ENCODE measurements at regions not wholly inside any gene's neighbourhood (a gene's known extent, or its start where the extent isn't known, plus 50 kb on each side); places are given as distances from the start of the nearest gene placed in this dataset.

GRCh38 chr1:209505044-209505443 lies 78.5 kb upstream of the CAMK1G start:
- no peaks in the 10 kb centered on the region for H3K36me3 Mint-ChIP-seq (ENCODE audit: low read depth)
- no peak overlapping the region for H3K27ac ChIP-seq (ENCODE audit: low read depth, low read length)
- DNase-seq, result no peak
- H3K4me1 ChIP-seq (ENCODE audit: control insufficient read depth, insufficient read depth, low read length), result no peaks in the 10 kb centered on the region
- H3K9me3 Mint-ChIP-seq, result peaks cover 11% of the 10 kb centered on the region
- no peak overlapping the region for H3K4me3 Mint-ChIP-seq
- peaks cover 16% of the 10 kb centered on the region for H3K9me3 ChIP-seq (ENCODE audit: control insufficient read depth, low read length)
- no peak for TF ChIP-seq CTCF (conservative IDR thresholded peaks at IDR 0.05)
- H3K27me3 Mint-ChIP-seq (ENCODE audit: insufficient read depth), result peaks cover 5% of the 10 kb centered on the region
- no peaks in the 10 kb centered on the region for H3K36me3 ChIP-seq (ENCODE audit: control insufficient read depth, insufficient read depth, low read length)
- H3K4me1 Mint-ChIP-seq, result peaks cover 16% of the 10 kb centered on the region
- H3K27me3 ChIP-seq (ENCODE audit: control insufficient read depth, insufficient read depth, low read length, poor library complexity, severe bottlenecking), result no peaks in the 10 kb centered on the region
- no peak overlapping the region for H3K9ac ChIP-seq (ENCODE audit: extremely low read depth, low read length, poor library complexity, severe bottlenecking)
- no peak overlapping the region for H3K27ac Mint-ChIP-seq
- no peak overlapping the region for H3K4me3 ChIP-seq (ENCODE audit: low read length)
- WGBS, 2 experiments (ENCODE audit: insufficient coverage in 1 of 2, insufficient read length in 1 of 2), result 83% methylated on average over 1 of the region's 1 CpG; no CpG with 5 or more reads in 1 of the 2 experiments

- no peak overlapping the region for H3K4me3 ChIP-seq (ENCODE audit: low read length)
- H3K27me3 Mint-ChIP-seq (ENCODE audit: insufficient read depth), result peaks cover 3% of the 10 kb centered on the region
- H3K4me1 ChIP-seq (ENCODE audit: control insufficient read depth, insufficient read depth, low read length), result no peaks in the 10 kb centered on the region
- TF ChIP-seq CTCF (conservative IDR thresholded peaks at IDR 0.05), result no peak
- WGBS, 2 experiments (ENCODE audit: insufficient coverage in 1 of 2, insufficient read length in 1 of 2), result 84 to 93% methylated on average over 2 to 3 of the region's 3 CpGs
- no peak overlapping the region for H3K9ac ChIP-seq (ENCODE audit: extremely low read depth, low read length, poor library complexity, severe bottlenecking)
- no peak for DNase-seq
- no peak overlapping the region for H3K27ac Mint-ChIP-seq
- H3K36me3 ChIP-seq (ENCODE audit: control insufficient read depth, insufficient read depth, low read length), result no peaks in the 10 kb centered on the region
- peaks cover 6% of the 10 kb centered on the region for H3K9me3 ChIP-seq (ENCODE audit: control insufficient read depth, low read length)
- no peaks in the 10 kb centered on the region for H3K27me3 ChIP-seq (ENCODE audit: control insufficient read depth, insufficient read depth, low read length, poor library complexity, severe bottlenecking)
- peaks cover 26% of the 10 kb centered on the region for H3K4me1 Mint-ChIP-seq
- H3K9me3 Mint-ChIP-seq, result peaks cover 2% of the 10 kb centered on the region
- no peak overlapping the region for H3K27ac ChIP-seq (ENCODE audit: low read depth, low read length)
- H3K36me3 Mint-ChIP-seq (ENCODE audit: low read depth), result no peaks in the 10 kb centered on the region
- no peak overlapping the region for H3K4me3 Mint-ChIP-seq
Measured at GRCh38 chr1:209506101-209506500, 77.4 kb upstream of the CAMK1G start.

GRCh38 chr1:209509039-209509438 lies 74.5 kb upstream of the CAMK1G start:
- Histone ChIP-seq H3K27me3 (ENCODE audit: control insufficient read depth, insufficient read depth, low read length, poor library complexity, severe bottlenecking) (no peaks in the 10 kb centered on the region), H3K9ac (ENCODE audit: extremely low read depth, low read length, poor library complexity, severe bottlenecking) (no peak overlapping the region), H3K4me1 (ENCODE audit: control insufficient read depth, insufficient read depth, low read length) (no peaks in the 10 kb centered on the region), H3K9me3 (ENCODE audit: control insufficient read depth, low read length) (peaks cover 6% of the 10 kb centered on the region), H3K36me3 (ENCODE audit: control insufficient read depth, insufficient read depth, low read length) (no peaks in the 10 kb centered on the region), H3K27ac (ENCODE audit: low read depth, low read length) (no peak overlapping the region), H3K4me3 (ENCODE audit: low read length) (no peak overlapping the region)
- H3K27me3 Mint-ChIP-seq (ENCODE audit: insufficient read depth), result no peaks in the 10 kb centered on the region
- H3K27ac Mint-ChIP-seq, result no peak overlapping the region
- no peaks in the 10 kb centered on the region for H3K36me3 Mint-ChIP-seq (ENCODE audit: low read depth)
- no peak for DNase-seq
- H3K4me1 Mint-ChIP-seq, result peaks cover 33% of the 10 kb centered on the region
- no peak overlapping the region for H3K4me3 Mint-ChIP-seq
- no peak for TF ChIP-seq CTCF (conservative IDR thresholded peaks at IDR 0.05)
- peaks cover 3% of the 10 kb centered on the region for H3K9me3 Mint-ChIP-seq
- 95 to 97% methylated on average over 4 to 5 of the region's 5 CpGs for WGBS, 2 experiments (ENCODE audit: insufficient coverage in 1 of 2, insufficient read length in 1 of 2)

All from endodermal cell (in vitro differentiated cells).